ENCODE measurements at regions not wholly inside any gene's neighbourhood (a gene's known extent, or its start where the extent isn't known, plus 50 kb on each side); places are given as distances from the start of the nearest gene placed in this dataset.

- Histone ChIP-seq H2AFZ (no peak overlapping the region), H3K79me2 (replicated peaks; ENCODE audit: insufficient read depth) (no peaks in the 10 kb centered on the region), H3K4me1 (ENCODE audit: insufficient read depth) (peaks cover 4% of the 10 kb centered on the region), H4K20me1 (replicated peaks; ENCODE audit: insufficient read depth) (no peaks in the 10 kb centered on the region), H3K9me2 (ENCODE audit: insufficient read depth) (0 out of 2 replicates have a peak, but pooled peaks cover 14% of the 10 kb centered on the region), H3F3A (replicated peaks; ENCODE audit: low read depth) (no peaks in the 10 kb centered on the region), H3K27me3 (ENCODE audit: insufficient read depth) (no peaks in the 10 kb centered on the region), H3K4me2 (no peak overlapping the region), H3K27ac (ENCODE audit: low read depth) (no peak overlapping the region), H3K36me3 (ENCODE audit: insufficient read depth) (no peaks in the 10 kb centered on the region), H3K4me3 (no peak overlapping the region)
- peaks cover 4% of the 10 kb centered on the region; the same call in 1 of the 3 replicates for H3K9me3 Mint-ChIP-seq
- ATAC-seq (no peak), DNase-seq (ENCODE audit: low spot score) (no peak)
- no peak overlapping the region for H3K4me3 Mint-ChIP-seq
- H3K27ac Mint-ChIP-seq: no peak overlapping the region
- peaks cover 10% of the 10 kb centered on the region for H3K4me1 Mint-ChIP-seq
- TF ChIP-seq ZNF331 (CRISPR knock-in tag; IDR thresholded peaks at IDR 0.05; ENCODE audit: low read depth) (no peak), EZH2 (IDR thresholded peaks at IDR 0.05; ENCODE audit: low read depth, unreplicated experiment) (no peak), JUNB (IDR thresholded peaks at IDR 0.05; ENCODE audit: unreplicated experiment) (no peak), CREB1 (CRISPR knock-in tag; IDR thresholded peaks at IDR 0.05; ENCODE audit: low read depth) (no peak), POLR2AphosphoS5 (IDR thresholded peaks at IDR 0.05; ENCODE audit: low read depth) (no peak), STAT1 (IDR thresholded peaks at IDR 0.05; ENCODE audit: unreplicated experiment) (no peak), ZNF114 (CRISPR knock-in tag; IDR thresholded peaks at IDR 0.05) (no peak), NANOG (IDR thresholded peaks at IDR 0.05; ENCODE audit: borderline replicate concordance) (no peak), EZH2phosphoT487 (IDR thresholded peaks at IDR 0.05; ENCODE audit: unreplicated experiment) (no peak)
- TF ChIP-seq, protein P1, sequence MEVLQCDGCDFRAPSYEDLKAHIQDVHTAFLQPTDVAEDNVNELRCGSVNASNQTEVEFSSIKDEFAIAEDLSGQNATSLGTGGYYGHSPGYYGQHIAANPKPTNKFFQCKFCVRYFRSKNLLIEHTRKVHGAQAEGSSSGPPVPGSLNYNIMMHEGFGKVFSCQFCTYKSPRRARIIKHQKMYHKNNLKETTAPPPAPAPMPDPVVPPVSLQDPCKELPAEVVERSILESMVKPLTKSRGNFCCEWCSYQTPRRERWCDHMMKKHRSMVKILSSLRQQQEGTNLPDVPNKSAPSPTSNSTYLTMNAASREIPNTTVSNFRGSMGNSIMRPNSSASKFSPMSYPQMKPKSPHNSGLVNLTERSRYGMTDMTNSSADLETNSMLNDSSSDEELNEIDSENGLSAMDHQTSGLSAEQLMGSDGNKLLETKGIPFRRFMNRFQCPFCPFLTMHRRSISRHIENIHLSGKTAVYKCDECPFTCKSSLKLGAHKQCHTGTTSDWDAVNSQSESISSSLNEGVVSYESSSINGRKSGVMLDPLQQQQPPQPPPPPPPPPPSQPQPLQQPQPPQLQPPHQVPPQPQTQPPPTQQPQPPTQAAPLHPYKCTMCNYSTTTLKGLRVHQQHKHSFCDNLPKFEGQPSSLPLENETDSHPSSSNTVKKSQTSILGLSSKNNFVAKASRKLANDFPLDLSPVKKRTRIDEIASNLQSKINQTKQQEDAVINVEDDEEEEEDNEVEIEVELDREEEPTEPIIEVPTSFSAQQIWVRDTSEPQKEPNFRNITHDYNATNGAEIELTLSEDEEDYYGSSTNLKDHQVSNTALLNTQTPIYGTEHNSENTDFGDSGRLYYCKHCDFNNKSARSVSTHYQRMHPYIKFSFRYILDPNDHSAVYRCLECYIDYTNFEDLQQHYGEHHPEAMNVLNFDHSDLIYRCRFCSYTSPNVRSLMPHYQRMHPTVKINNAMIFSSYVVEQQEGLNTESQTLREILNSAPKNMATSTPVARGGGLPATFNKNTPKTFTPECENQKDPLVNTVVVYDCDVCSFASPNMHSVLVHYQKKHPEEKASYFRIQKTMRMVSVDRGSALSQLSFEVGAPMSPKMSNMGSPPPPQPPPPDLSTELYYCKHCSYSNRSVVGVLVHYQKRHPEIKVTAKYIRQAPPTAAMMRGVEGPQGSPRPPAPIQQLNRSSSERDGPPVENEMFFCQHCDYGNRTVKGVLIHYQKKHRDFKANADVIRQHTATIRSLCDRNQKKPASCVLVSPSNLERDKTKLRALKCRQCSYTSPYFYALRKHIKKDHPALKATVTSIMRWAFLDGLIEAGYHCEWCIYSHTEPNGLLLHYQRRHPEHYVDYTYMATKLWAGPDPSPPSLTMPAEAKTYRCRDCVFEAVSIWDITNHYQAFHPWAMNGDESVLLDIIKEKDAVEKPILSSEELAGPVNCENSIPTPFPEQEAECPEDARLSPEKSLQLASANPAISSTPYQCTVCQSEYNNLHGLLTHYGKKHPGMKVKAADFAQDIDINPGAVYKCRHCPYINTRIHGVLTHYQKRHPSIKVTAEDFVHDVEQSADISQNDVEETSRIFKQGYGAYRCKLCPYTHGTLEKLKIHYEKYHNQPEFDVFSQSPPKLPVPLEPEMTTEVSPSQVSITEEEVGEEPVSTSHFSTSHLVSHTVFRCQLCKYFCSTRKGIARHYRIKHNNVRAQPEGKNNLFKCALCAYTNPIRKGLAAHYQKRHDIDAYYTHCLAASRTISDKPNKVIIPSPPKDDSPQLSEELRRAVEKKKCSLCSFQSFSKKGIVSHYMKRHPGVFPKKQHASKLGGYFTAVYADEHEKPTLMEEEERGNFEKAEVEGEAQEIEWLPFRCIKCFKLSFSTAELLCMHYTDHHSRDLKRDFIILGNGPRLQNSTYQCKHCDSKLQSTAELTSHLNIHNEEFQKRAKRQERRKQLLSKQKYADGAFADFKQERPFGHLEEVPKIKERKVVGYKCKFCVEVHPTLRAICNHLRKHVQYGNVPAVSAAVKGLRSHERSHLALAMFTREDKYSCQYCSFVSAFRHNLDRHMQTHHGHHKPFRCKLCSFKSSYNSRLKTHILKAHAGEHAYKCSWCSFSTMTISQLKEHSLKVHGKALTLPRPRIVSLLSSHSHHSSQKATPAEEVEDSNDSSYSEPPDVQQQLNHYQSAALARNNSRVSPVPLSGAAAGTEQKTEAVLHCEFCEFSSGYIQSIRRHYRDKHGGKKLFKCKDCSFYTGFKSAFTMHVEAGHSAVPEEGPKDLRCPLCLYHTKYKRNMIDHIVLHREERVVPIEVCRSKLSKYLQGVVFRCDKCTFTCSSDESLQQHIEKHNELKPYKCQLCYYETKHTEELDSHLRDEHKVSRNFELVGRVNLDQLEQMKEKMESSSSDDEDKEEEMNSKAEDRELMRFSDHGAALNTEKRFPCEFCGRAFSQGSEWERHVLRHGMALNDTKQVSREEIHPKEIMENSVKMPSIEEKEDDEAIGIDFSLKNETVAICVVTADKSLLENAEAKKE (CRISPR knock-in tag; IDR thresholded peaks at IDR 0.05): no peak
- TF ChIP-seq, protein P2, sequence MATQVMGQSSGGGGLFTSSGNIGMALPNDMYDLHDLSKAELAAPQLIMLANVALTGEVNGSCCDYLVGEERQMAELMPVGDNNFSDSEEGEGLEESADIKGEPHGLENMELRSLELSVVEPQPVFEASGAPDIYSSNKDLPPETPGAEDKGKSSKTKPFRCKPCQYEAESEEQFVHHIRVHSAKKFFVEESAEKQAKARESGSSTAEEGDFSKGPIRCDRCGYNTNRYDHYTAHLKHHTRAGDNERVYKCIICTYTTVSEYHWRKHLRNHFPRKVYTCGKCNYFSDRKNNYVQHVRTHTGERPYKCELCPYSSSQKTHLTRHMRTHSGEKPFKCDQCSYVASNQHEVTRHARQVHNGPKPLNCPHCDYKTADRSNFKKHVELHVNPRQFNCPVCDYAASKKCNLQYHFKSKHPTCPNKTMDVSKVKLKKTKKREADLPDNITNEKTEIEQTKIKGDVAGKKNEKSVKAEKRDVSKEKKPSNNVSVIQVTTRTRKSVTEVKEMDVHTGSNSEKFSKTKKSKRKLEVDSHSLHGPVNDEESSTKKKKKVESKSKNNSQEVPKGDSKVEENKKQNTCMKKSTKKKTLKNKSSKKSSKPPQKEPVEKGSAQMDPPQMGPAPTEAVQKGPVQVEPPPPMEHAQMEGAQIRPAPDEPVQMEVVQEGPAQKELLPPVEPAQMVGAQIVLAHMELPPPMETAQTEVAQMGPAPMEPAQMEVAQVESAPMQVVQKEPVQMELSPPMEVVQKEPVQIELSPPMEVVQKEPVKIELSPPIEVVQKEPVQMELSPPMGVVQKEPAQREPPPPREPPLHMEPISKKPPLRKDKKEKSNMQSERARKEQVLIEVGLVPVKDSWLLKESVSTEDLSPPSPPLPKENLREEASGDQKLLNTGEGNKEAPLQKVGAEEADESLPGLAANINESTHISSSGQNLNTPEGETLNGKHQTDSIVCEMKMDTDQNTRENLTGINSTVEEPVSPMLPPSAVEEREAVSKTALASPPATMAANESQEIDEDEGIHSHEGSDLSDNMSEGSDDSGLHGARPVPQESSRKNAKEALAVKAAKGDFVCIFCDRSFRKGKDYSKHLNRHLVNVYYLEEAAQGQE (IDR thresholded peaks at IDR 0.05; ENCODE audit: unreplicated experiment): no peak
- TF ChIP-seq, protein P3, sequence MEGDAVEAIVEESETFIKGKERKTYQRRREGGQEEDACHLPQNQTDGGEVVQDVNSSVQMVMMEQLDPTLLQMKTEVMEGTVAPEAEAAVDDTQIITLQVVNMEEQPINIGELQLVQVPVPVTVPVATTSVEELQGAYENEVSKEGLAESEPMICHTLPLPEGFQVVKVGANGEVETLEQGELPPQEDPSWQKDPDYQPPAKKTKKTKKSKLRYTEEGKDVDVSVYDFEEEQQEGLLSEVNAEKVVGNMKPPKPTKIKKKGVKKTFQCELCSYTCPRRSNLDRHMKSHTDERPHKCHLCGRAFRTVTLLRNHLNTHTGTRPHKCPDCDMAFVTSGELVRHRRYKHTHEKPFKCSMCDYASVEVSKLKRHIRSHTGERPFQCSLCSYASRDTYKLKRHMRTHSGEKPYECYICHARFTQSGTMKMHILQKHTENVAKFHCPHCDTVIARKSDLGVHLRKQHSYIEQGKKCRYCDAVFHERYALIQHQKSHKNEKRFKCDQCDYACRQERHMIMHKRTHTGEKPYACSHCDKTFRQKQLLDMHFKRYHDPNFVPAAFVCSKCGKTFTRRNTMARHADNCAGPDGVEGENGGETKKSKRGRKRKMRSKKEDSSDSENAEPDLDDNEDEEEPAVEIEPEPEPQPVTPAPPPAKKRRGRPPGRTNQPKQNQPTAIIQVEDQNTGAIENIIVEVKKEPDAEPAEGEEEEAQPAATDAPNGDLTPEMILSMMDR (conservative IDR thresholded peaks at IDR 0.05; ENCODE audit: low read depth in 2 of 2): no peak
- TF ChIP-seq, protein P4, sequence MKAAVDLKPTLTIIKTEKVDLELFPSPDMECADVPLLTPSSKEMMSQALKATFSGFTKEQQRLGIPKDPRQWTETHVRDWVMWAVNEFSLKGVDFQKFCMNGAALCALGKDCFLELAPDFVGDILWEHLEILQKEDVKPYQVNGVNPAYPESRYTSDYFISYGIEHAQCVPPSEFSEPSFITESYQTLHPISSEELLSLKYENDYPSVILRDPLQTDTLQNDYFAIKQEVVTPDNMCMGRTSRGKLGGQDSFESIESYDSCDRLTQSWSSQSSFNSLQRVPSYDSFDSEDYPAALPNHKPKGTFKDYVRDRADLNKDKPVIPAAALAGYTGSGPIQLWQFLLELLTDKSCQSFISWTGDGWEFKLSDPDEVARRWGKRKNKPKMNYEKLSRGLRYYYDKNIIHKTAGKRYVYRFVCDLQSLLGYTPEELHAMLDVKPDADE (IDR thresholded peaks at IDR 0.05): no peak
- no peaks in the 10 kb centered on the region for H3K27me3 Mint-ChIP-seq (ENCODE audit: insufficient read depth, low read depth, poor library complexity)
- no peaks in the 10 kb centered on the region for H3K36me3 Mint-ChIP-seq (ENCODE audit: low read depth)
These were observed 118.7 kb upstream of the ADAMTS16 start for GRCh38 chr5:5021436-5021835.

Measured in GM23338 (cell line).